T-helper 2 cell treated with Interferon-gamma antibody and Interleukin-4, amounts not matched to agents 5 μg/mL and 100 μg/mL, for 36 hours (primary cell): ENCODE measurements at regions not wholly inside any gene's neighbourhood (a gene's known extent, or its start where the extent isn't known, plus 50 kb on each side); places are given as distances from the start of the nearest gene placed in this dataset.

Source experiments
- DNase-seq: peaks from one replicate; pipeline ENCODE4 v3.0.0; 2021; ENCODE audit warnings: low spot score
- H3K27ac Mint-ChIP-seq: one replicate; pipeline ENCODE4 v1.8.0; 2021; ENCODE audit warnings: mild to moderate bottlenecking, mixed read lengths
- H3K27me3 Mint-ChIP-seq: one replicate; pipeline ENCODE4 v1.8.0; 2021; ENCODE audit warnings: low read depth, mixed read lengths
- H3K36me3 Mint-ChIP-seq: one replicate; pipeline ENCODE4 v1.8.0; 2021; ENCODE audit warnings: low read depth, mixed read lengths
- H3K4me1 Mint-ChIP-seq: one replicate; pipeline ENCODE4 v1.8.0; 2021; ENCODE audit warnings: low read depth, mixed read lengths
- H3K4me3 Mint-ChIP-seq: one replicate; pipeline ENCODE4 v1.8.0; 2022; ENCODE audit warnings: mild to moderate bottlenecking, moderate library complexity, mixed read lengths
- H3K9me3 Mint-ChIP-seq: one replicate; pipeline ENCODE4 v1.8.0; 2021; ENCODE audit warnings: mixed read lengths

- H3K4me3 Mint-ChIP-seq = no peak overlapping the region
- H3K4me1 Mint-ChIP-seq = no peaks in the 10 kb centered on the region
- H3K27me3 Mint-ChIP-seq = no peaks in the 10 kb centered on the region
- no peak overlapping the region for H3K27ac Mint-ChIP-seq
- H3K36me3 Mint-ChIP-seq = no peaks in the 10 kb centered on the region
- DNase-seq = no peak
- no peaks in the 10 kb centered on the region for H3K9me3 Mint-ChIP-seq
These were observed 426.4 kb downstream of the DTWD2 start for GRCh38 chr5:118561971-118562370.

GRCh38 chr5:118561235-118561634 lies 427.1 kb downstream of the DTWD2 start:
- no peak for DNase-seq
- Mint-ChIP-seq H3K27ac (no peak overlapping the region), H3K27me3 (no peaks in the 10 kb centered on the region), H3K4me1 (no peaks in the 10 kb centered on the region), H3K9me3 (no peaks in the 10 kb centered on the region), H3K36me3 (no peaks in the 10 kb centered on the region), H3K4me3 (no peak overlapping the region)

DNA sequence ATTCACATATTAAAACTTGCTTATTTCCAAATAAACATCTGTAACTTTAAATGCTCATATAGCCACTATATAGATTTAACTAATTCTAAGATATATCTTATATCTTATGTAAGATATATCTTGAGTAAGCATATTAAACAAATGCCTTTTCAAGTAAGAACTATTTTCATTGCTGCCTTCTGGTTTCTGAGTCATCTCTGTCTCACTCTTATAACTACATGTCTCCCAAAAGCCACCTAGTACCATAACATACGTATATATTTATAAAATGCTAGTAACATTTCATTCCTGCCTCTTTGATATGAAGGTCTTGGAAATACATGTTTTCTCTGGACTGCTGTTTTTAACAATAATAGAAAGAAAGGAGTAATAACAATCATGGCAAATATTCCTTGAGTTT lies 429.5 kb downstream of the DTWD2 start:
- H3K4me1 Mint-ChIP-seq = no peaks in the 10 kb centered on the region
- no peak for DNase-seq
- H3K9me3 Mint-ChIP-seq = no peaks in the 10 kb centered on the region

DNA sequence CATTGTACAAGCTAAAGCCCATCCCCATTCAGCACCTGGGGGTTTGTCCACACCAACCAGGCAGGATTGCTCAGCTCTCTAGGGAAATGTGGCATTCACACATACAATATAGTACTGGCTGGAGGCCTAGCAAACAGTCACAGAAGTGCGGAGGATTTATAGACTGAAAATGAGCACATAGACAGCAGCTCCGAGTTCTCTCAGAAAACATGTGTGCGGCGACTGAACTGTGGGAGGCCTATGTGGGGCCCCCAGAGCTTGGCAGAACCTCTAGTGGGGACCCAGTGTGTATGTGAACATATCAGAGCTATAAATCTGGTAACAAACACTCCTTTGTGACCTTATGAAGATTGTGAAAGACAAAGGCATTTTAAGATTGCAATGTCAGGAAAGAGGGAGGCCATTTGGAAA lies 431.1 kb downstream of the DTWD2 start:
- no peak overlapping the region for H3K4me3 Mint-ChIP-seq
- no peak overlapping the region for H3K27ac Mint-ChIP-seq
- H3K4me1 Mint-ChIP-seq = no peaks in the 10 kb centered on the region
- no peaks in the 10 kb centered on the region for H3K9me3 Mint-ChIP-seq
- H3K36me3 Mint-ChIP-seq = no peaks in the 10 kb centered on the region
- no peak for DNase-seq
- no peaks in the 10 kb centered on the region for H3K27me3 Mint-ChIP-seq

More for the DNA sequence above, 429.5 kb downstream of the DTWD2 start:
- H3K27me3 Mint-ChIP-seq = no peaks in the 10 kb centered on the region
- H3K27ac Mint-ChIP-seq = no peak overlapping the region
- no peak overlapping the region for H3K4me3 Mint-ChIP-seq
- H3K36me3 Mint-ChIP-seq = no peaks in the 10 kb centered on the region

DNA sequence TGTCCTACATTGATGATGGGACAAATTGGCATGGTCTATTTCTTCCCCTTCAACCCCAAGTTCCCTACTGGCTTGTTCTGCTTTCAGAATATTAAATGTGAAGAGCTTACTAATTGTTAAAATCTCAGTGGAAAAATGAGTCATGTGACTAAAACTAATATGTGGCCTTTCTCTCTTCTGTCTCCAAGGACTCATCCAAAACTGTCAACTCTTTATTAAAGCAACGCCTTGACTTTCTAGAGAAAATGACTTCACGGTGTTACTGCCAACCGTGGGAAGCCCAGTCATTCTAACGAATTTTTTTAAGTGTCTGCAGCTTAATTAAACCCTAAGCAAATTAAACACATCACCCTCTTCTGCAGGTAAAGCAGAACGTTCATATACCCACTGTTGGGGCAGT lies 431.6 kb downstream of the DTWD2 start:
- no peak for DNase-seq
- Mint-ChIP-seq H3K4me1 (no peaks in the 10 kb centered on the region), H3K4me3 (no peak overlapping the region), H3K27me3 (no peaks in the 10 kb centered on the region), H3K27ac (no peak overlapping the region), H3K9me3 (no peaks in the 10 kb centered on the region), H3K36me3 (no peaks in the 10 kb centered on the region)

DNA sequence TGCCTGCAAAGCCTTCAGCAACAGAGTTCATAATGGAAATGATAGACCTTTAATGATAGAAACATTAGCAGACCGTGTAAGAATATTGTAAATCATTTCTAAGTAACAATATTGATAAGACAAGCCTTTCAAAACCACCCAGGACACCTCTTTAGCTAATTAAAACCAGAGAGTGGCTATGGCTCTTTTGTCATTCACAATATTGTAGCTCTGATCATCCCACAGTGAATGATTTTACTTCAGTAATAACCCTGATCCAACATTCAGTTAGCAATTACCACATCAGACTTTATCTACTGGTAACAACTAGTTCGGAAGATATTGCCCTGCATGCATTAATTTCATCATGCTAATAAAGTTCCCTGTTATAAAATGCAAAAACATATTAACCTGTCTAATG lies 432.6 kb downstream of the DTWD2 start:
- H3K27me3 Mint-ChIP-seq = no peaks in the 10 kb centered on the region
- no peaks in the 10 kb centered on the region for H3K4me1 Mint-ChIP-seq
- no peak overlapping the region for H3K27ac Mint-ChIP-seq
- H3K4me3 Mint-ChIP-seq = no peak overlapping the region
- no peaks in the 10 kb centered on the region for H3K9me3 Mint-ChIP-seq
- no peaks in the 10 kb centered on the region for H3K36me3 Mint-ChIP-seq
- no peak for DNase-seq

DNA sequence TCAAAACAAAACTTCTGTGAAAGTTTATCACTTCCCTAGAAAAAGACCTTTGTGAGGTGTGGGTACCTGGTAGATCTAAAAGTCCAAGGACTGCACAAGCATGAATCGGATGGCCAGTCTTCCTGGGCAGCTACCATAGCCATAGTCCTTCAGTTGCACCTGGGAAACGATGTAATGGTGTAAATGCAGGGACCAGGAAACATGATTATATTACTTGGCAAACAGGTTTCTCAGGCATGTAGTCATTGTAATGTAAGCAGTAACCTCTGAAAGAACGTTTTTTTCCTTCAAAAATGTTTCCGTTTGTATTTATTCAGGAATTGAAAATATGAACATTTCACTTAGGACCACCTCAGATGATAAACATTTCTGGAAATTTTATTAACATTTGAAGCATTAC lies 433.4 kb downstream of the DTWD2 start:
- H3K27ac Mint-ChIP-seq = no peak overlapping the region
- H3K4me3 Mint-ChIP-seq = no peak overlapping the region
- H3K27me3 Mint-ChIP-seq = no peaks in the 10 kb centered on the region
- H3K4me1 Mint-ChIP-seq = no peaks in the 10 kb centered on the region
- H3K9me3 Mint-ChIP-seq = no peaks in the 10 kb centered on the region
- no peaks in the 10 kb centered on the region for H3K36me3 Mint-ChIP-seq
- DNase-seq = no peak

GRCh38 chr5:118554241-118554640 lies 434.1 kb downstream of the DTWD2 start:
- Mint-ChIP-seq H3K4me3 (no peak overlapping the region), H3K4me1 (no peaks in the 10 kb centered on the region), H3K36me3 (no peaks in the 10 kb centered on the region), H3K27me3 (no peaks in the 10 kb centered on the region), H3K27ac (no peak overlapping the region), H3K9me3 (no peaks in the 10 kb centered on the region)
- DNase-seq = no peak

GRCh38 chr5:118553662-118554061 lies 434.7 kb downstream of the DTWD2 start:
- H3K4me1 Mint-ChIP-seq = no peaks in the 10 kb centered on the region
- H3K9me3 Mint-ChIP-seq = no peaks in the 10 kb centered on the region
- no peak overlapping the region for H3K4me3 Mint-ChIP-seq
- H3K27me3 Mint-ChIP-seq = no peaks in the 10 kb centered on the region
- no peak overlapping the region for H3K27ac Mint-ChIP-seq
- no peak for DNase-seq
- H3K36me3 Mint-ChIP-seq = no peaks in the 10 kb centered on the region

- no peaks in the 10 kb centered on the region for H3K4me1 Mint-ChIP-seq
- no peak overlapping the region for H3K4me3 Mint-ChIP-seq
- H3K27ac Mint-ChIP-seq = no peak overlapping the region
- DNase-seq = no peak
- H3K36me3 Mint-ChIP-seq = no peaks in the 10 kb centered on the region
- H3K27me3 Mint-ChIP-seq = no peaks in the 10 kb centered on the region
- H3K9me3 Mint-ChIP-seq = no peaks in the 10 kb centered on the region
These were observed 435.5 kb downstream of the DTWD2 start for GRCh38 chr5:118552731-118553360.

- Mint-ChIP-seq H3K9me3 (no peaks in the 10 kb centered on the region), H3K27ac (no peak overlapping the region), H3K4me1 (no peaks in the 10 kb centered on the region), H3K4me3 (no peak overlapping the region), H3K36me3 (no peaks in the 10 kb centered on the region), H3K27me3 (no peaks in the 10 kb centered on the region)
- DNase-seq = no peak
These were observed 436.2 kb downstream of the DTWD2 start for GRCh38 chr5:118552146-118552545.

DNA sequence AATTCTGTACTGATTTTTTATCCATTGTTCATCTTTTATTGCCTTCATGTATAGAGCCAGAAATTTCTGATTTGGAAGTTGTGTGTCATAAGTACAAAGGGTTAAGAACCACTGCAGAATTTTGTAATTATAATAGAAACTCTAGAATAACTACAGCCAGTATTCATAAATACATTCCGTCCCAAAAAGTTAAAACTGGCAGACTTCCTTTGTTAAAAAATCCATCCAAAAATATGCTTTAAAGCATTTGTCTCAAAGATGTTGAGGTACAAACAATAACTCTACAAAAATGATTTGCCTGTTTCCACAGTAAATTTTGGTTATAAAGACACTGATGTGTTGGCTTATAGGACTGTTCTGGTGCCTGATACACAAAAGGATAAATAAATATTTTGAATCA lies 436.6 kb downstream of the DTWD2 start:
- Mint-ChIP-seq H3K27ac (no peak overlapping the region), H3K9me3 (no peaks in the 10 kb centered on the region), H3K27me3 (no peaks in the 10 kb centered on the region), H3K4me3 (no peak overlapping the region), H3K36me3 (no peaks in the 10 kb centered on the region), H3K4me1 (no peaks in the 10 kb centered on the region)
- no peak for DNase-seq

DNA sequence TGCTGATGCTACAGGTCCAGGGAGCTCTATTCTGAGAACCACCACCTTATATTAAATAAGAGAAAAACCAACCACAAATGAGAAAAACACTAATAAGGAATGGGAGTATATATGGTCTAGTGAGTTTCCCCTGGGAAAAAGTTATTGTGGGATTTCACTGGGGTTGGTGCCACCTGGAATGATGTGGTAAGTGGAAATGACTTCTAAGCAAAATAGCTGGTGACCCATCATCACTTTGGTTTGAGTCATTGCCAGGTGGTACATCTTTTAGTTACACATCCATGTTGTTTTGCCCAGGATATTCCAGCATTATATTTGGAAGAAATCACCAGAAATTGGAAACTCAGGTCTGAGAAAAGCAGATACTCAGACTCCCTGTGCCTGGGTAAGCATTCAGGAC lies 437.3 kb downstream of the DTWD2 start:
- Mint-ChIP-seq H3K4me1 (no peaks in the 10 kb centered on the region), H3K36me3 (no peaks in the 10 kb centered on the region), H3K4me3 (no peak overlapping the region), H3K27ac (no peak overlapping the region), H3K27me3 (no peaks in the 10 kb centered on the region), H3K9me3 (no peaks in the 10 kb centered on the region)
- DNase-seq = no peak

- no peaks in the 10 kb centered on the region for H3K36me3 Mint-ChIP-seq
These were observed 439.3 kb downstream of the DTWD2 start for GRCh38 chr5:118548761-118549720.

More at GRCh38 chr5:118548761-118549720, 439.3 kb downstream of the DTWD2 start:
- DNase-seq = no peak
- no peak overlapping the region for H3K4me3 Mint-ChIP-seq
- H3K4me1 Mint-ChIP-seq = no peaks in the 10 kb centered on the region
- no peaks in the 10 kb centered on the region for H3K9me3 Mint-ChIP-seq
- no peaks in the 10 kb centered on the region for H3K27me3 Mint-ChIP-seq
- no peak overlapping the region for H3K27ac Mint-ChIP-seq
